ENCODE measurements at regions not wholly inside any gene's neighbourhood (a gene's known extent, or its start where the extent isn't known, plus 50 kb on each side); places are given as distances from the start of the nearest gene placed in this dataset.

DNA sequence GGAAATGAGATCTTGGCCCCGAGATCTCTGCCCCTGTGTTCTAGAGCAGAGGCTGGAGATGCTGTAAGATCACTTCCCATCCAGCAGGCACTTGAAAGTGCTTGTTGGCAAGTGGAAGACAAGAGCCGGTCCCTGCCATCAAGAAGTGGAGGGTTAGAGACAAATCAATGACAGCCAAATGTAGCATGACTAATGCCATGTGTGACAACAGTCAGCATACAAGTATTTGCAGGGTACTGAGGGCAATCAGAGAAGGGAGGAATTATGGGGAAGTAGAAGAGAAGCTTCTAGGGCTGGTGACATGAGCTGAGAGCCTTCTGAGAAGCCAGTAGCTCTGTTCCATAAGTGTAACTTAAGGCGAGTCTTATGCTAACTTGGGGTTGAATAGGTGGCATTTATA, 58.6 kb downstream of the TMEM17 start:
- no peak for DNase-seq

DNA sequence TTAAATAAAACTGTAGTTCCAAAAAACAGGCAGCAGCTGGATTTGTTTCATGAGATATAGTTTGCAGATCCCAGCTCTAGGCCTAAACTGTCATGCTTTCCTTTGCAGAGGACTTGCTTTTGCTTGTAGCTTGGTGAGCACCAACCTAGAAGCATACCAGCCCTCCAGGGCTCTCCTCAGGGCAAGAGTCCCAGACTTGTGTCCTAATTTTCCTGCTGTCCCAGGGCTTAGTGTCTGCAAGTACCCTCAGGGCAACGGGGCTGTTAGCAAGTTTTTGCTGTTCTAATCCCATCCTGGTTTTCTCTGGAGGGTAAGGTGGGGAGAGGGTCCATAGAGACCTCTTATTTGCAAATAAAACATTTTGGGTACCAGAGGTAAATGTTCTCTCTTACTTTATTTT, 59.5 kb downstream of the TMEM17 start:
- no peak for DNase-seq

DNA sequence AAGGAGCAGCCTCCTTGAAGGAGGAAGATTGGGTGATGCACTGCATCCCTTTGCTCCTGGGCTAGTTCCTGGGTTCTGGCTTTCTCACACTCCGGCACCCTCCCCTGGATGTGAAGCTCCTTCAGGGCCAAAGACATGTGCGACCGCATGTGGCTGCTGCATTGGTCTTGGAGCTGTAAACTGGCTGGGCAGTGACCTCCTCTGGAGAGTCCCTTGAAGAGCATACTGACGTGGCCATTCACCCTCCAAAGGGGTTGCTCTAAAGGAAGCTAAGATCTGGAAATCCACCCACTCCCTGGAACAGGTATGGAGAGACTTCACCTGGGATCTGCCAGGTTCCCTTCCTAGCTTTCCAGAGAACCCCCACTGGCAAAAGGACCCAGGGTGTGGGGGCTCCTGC, 62.1 kb downstream of the TMEM17 start:
- DNase-seq: no peak

DNA sequence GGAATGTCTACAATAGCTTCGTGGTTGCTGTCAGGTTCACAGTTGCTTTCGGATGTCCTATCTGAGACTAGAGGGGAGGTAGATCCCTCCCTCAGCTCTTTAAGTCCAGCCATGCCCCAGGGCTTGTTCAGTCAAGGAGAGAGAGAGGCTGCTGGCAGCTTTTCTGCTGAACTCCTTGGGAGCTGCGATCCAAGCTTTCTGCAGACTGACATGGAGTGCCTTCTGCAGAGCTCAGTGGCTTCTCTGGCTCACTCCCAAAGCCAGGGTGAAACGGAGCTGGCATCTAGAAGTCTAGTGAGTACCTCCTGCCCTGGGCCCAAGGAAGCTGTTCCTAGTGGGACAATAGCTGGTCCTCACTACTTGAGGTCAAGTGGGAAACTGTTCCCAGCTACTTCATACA, 62.5 kb downstream of the TMEM17 start:
- no peak for DNase-seq

DNA sequence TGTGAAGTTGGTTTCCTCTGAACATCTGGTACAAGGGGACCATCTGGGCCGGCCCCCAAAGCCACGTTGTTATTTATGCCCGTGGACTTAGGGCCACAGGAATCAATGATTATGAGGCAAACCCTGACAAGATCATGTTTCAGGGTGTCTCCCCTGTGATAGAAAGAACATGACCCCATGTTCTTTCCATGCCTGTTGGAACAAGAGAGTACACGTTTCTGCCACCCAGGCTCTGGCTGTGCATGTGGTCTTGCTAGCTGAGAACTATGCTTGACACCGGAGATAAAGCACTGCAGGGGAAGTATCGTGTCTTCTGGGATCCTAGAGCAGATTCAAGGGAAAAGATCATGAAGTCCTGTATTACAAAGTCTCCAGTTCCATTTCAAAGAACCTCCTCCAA, 64.2 kb downstream of the TMEM17 start:
- DNase-seq: no peak

DNA sequence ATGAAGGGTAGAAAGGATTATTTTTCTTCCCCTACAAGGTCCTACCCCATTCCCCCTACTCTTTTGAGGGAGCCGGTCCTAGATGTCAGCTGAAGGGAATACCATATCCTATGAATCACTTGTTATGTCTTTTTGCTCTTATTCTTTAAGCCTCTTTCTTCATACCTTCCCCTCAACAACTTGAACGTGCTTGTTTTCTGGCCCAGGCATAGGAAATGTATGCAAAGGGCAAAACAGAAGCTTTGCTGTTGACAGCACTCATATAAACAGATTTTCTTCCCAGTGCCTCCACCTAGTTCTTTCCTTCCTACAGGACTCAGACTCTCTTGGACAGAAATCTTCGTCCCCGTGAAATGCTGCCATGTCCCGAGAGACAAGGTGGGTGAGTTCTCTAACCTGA, 64.6 kb downstream of the TMEM17 start:
- no peak for DNase-seq

DNA sequence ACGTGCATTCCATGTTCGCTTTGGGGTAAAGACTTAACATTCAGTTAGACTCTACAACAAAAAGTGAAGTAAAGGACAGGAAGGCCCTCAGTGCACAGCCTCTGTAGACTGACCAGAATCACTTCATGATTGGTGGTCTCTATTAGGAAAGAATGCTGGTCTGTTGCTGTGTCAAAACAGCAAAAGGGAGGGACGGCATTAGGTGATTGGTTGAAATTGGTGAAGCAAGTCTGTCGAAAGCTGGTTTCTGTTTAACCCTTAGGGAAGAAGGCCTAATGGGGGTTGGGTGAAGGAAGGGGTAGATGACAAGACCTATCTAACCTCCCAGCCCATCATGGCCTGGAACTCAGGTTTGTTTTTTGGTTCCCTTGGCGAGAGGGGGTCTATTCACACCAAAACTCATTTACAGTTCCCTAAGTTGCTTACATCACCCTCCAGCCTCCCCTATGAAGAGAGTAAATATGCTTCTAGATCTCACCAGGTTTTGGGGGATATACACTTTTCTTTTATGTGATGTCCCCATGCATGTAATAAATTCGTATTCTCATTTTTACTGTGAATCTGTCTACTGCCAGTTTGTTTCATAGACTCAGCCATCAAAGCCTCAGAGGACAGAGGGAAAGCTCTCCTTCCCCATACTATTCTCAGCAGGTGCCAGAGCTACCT, 65.6 kb downstream of the TMEM17 start:
- no peak for DNase-seq

DNA sequence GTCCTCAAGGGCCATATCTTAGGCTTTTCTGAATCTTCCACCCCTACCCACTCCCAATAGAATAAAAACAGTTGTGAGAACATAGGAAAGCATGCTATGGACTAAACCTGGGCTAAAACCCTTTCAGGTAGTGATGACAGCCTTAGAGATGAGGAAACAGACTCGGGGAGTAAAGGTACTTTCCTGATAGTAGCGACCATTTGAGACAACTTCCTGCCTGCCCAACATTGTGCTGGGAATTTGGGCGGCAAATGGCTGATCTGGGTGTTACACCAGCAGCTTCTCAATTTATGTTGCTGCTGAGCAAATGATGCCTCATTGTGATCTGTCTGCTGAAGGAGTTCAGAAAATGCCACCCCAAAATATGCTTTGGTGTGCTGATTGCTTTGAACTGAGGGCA, 66.6 kb downstream of the TMEM17 start:
- DNase-seq: no peak

DNA sequence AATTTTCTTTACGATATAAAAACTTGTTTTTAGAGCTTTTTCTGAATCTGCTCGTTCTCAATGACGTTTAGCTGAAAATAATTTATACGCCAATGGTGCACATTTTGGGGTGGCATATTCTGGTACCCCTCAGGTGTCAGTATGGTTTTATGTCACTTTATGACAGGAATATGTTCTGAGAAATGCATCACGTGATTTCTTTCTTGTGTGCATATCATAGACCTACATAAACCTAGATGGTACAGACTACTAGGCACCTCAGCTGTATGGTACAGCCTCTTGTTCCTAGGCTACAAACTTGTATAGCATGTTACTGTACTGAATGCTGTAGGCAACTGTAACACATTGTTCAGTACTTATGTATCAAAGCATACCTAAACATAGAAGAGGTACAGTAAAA, 68.2 kb downstream of the TMEM17 start:
- DNase-seq: no peak

DNA sequence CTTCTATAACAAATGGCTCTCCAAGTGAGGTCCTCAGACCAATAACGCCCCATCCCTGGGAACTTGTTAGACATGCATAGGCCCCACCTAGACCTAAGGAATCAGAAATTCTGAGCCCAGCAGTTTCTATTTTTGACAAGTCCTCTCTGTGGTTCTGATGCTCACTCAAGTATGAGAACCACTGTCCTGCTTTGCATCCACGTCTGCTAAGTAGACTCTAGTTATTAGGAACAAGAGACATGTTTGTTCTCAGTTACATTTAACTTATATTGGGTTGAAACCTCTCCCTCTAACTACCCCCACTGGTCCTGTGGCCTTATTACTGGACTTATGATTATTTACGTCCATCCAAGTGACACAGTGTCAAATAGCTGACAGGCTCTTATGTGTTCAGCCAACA, 70.3 kb downstream of the TMEM17 start:
- DNase-seq: no peak

DNA sequence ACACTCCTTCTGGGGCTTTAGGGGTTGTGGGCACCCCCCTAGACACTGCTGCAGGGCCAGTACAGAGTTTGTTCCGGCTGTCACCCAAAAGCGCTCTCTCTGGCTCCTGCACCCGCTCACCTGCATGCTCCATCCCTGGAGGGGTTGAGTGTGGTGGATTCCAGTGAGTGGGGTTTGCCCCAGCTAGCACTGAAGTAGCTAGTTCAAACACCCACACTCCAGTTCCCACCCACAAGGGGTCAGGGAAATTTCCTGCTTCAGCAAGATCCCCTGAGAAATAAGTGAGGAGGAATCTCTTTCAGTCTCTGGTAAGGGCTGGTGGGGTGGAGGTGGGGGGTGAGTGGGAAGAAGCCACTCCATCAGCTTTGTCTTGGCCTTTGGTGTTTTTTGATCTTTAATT, 73.6 kb downstream of the TMEM17 start:
- no peak for DNase-seq

DNA sequence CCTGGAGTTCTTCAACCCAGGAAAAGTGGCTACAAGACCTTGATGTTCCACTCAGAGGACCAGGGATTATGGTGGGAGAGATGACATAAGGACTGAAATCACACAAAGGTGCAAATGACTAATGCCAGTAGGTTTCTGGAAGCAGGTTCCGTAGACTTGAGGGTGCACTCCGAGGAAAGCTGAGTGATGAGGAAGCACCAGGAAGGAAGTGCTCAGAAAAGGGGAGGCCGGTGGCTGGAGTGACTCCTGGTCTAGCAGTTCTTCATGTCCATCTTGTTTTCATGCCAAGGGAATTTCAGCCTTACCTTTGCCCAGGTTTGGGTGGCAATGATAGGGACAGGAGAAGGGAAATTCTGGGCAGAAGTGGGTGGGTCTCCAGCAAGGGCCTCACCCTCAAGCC, 74.5 kb downstream of the TMEM17 start:
- DNase-seq: no peak

DNA sequence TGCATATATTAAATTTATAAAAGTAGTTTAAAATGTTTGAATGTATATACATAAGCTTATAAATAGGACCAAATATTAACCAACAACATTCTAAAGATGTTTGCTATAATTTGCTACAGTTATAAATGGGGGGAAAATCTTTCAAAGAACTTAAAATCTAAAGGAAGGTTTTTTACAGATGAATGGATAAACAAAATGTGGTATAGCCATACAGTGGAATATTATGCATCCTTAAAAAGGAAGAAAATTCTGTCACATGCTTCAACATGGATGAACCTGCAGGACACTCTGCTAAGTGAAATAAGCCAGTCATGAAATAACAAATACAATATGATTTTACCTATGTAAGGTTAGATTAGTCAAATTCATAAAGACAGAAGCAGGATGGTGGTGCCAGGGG, 75.8 kb downstream of the TMEM17 start:
- DNase-seq: no peak

DNA sequence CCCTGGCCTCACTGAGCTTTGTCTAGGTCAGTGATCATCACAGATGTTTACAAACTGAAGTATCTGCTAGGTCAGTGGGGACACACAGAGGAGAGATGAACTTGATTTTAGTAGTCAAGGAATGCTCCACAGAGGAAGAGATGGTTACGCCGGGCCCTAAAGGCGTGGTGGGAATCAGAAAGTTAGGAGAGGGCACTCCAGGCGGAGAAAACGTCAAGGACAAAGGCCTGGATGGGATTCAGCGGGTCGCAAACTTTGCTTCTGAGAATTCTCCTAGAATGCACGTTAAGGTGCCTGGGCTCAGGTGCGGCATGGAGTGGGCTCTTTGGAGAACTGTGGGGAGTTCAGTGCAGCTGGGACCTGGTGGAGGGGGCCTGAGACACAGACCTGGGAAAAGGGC, 78.8 kb downstream of the TMEM17 start:
- DNase-seq: no peak

DNA sequence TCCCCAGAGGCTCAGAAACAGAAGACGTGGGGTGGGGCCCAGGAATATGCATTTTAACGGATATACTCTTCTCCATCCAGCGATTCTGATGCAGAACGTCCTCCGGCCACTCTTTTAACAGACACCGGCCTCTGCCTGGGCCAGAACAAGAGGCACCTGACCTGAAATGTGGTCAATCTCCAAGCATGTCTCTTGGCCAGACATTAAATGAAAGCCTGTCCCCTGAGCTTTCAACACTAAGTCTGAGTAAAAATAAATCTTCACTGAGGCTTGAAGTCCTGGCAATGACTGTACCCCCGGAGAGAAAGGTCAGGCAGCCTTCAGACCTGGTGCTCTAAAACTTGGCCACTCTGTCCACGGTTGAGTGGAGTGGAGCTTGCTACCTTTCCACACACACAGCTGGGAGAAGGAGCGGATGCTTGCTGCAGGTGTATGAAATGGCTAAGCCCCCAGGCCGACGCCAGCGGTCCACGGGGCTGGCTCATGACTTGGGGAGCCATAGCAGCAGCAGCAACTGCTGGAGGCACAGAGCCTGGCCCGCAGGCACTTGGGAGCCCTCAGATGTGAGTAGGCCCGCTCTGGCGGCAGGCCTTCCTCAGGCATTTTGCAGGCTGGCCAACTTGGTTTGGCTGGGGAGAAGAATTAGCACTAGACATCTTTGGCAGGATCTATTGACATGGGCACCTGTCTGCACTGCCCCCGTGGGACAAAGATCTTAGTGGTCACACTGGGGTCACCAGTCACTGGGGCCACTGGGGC, 79.7 kb downstream of the TMEM17 start:
- no peak for DNase-seq

DNA sequence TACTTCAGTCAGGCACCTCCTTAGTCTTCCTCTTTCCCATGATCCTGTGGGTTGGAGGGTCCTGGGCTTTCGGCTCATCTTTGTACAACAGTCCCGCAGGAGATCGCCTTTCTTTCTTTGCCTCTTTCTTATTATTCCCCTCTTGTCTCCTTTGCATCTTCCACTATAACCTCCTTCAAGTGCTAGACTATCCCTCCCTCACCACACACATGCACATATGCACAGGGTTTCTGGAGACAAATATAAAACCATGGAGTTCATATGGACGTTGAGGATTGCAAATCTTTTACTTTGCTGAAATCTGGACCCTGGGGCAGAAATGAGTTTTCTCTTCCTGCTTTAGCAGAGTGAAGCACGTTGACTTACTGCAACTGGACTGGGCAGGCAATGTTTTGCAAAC, 80.3 kb downstream of the TMEM17 start:
- no peak for DNase-seq

DNA sequence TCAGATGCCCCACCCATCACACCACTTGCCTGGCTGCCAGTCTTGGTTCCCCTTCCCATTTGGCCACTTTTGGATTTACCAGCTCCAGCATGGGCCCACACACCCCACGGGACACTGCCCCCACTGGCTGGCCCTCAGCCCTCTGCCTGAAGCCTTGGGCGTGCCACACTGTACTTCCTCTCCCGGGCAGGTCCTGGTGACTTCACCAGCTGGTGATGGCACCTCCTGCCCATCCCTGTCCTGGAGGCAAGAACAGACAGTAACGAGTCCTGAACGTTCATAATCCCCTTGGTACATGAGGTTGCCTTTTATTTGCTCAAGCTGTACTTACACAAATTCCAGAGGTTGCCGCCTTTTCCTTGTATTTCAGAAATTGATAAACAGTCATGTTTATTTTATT, 81.1 kb downstream of the TMEM17 start:
- no peak for DNase-seq

DNA sequence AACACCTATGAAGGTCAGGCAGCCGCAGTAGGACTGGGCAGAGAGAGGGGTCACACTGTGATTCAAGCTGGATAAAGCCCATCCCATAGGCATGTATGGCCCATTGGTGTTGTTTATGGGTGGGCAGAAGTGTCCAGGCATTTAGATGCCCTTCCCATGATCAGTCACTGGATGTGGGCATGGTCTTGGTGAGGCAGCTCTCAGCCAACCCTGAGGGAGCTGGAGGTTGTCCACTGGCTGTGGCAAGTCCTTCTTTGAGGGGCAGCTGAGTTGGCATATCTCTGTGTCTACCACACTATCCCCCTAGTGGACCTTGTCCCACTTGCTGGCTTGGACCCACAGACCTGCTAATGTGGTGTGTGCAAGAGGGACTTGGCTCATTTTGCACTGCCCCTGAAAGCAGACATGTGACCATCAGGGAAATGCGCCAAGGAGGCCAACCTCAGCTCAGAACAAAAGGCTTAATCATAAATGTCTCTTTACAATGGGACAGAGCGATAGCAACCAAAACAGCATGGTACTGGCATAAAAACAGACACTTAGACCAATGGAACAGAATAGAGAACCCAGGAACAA, 82.0 kb downstream of the TMEM17 start:
- DNase-seq: no peak

DNA sequence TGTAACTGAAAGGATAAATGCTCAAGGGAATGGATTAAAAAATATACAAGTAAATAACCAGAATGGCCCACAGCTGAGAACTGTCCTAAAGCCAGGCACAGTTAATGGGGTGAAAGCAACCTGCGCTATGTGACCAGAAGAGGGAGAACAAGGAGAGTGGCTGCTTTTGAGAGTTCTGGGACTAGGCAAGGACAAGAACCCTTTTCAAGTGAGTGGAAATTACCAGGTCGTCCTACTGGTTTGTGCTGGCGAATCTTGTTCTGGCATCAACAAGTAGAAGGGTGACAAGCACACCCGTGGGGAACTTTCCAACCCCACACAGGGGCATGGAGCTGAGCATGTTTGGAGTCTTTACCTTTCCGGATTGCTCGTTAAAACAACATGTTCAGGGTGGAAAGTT, 82.8 kb downstream of the TMEM17 start:
- DNase-seq: no peak

DNA sequence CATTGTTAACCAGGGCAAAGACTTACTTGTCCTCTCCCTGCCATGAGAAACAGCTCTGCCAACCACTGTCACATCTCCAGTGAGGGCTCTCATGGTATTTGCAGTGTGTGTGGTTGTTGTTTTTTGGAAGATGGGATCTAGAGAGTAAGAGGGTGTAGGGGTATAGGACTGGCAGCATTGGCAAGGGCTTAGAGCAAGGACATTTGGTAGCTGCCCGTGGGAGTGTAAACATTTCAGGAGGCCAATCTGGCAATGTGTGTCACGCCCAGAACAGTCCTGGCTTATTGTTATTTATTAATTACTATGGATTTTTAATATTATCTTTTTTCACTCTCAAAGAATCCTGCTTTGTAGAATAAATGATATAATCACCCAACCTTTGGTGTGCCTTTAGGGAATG, 90.5 kb downstream of the TMEM17 start:
- no peak for DNase-seq

DNA sequence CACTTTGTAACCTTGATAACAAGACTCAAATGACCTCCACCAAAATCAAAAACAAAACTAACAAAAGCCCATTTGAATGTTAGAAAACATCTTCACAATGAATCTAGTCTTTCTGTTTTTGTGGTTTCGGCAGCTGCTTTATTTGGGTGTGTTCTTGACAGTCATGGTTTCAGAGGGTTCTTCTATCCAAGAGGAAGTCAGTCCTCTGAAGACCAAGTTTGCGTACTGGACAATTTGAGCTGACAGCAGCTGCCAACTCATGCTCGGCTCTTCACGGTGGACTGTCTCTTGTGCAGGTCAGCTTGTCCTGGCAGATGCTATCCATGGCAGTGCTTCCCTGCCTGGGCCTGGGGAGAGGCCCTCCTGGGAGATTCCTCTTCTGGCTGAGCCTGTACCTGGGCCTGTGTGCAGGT, 91.0 kb downstream of the TMEM17 start:
- no peak for DNase-seq

DNA sequence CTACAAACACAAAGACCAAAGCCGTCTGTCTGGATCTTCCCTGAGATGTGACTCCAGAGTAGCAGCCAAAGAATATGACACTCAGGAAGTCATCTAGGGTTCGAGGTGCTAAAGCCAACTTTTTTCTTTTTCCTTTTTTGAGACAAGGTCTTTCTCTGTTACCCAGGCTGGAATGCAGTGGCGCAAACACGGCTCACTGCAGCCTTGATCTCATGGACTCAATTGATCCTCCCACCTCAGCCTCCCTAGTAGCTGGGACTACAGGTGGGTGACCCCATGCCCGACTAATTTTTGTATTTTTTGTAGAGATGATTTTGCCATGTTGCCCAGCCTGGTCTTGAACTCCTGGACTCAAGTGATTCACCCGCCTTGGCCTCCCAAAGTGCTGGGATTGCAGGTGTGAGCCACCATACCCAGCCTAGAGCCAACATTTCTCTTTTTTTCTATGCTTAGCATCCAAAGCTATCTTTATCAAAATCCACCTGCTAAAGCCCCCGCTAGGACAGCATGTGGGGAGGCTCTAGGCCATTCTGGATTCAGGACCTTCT, 92.8 kb downstream of the TMEM17 start:
- DNase-seq: no peak

DNA sequence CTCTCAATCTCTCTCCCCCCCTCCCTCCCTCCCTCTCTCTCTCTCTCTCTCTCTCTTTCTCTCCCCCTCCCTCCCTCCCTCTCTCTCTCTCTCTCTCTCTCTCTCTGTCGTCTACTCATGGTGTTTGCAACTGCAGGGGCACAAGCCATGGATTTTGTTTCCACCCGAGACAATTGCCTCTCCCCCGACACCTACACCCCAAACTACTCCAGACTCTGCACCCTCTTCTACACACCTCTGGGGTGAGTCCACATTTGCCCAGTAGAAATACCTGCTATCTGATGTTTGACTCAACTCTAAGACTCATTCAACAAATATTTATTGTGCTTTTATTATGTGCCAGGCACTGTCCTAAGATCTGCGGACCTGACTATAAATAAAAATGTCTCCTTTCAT, 93.7 kb downstream of the TMEM17 start:
- DNase-seq: no peak

DNA sequence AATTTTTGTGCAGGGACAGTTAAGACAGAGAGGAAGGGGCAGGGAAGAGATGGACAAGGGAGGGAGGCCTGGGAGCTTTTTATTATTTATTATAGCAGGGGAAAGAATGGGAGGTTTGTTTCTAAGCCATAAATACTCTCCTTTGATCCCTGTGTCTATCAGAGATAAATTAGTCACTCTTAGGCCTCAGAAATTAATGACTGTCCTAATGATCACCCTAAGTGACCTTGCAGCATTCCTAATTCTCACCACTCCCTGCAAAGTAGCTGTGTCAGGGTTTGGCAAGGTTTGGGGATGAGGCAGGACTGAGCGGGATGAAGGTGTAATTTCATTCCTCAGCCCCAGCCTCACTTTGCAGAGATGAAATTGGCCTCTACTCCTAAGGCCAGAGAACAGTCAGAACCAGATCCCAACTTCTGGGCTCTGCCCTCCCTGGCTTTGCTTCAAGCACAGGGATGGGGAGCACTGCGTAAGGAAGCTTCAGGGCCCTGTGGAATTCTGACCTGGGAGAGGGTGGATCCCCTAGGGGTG, 95.0 kb downstream of the TMEM17 start:
- no peak for DNase-seq

Measured in NCI-H446 (cell line).